ENCODE measurements at regions not wholly inside any gene's neighbourhood (a gene's known extent, or its start where the extent isn't known, plus 50 kb on each side); places are given as distances from the start of the nearest gene placed in this dataset.

GRCh38 chr16:72291531-72291981, 119.6 kb upstream of the PMFBP1 start:
- TF ChIP-seq CTCF (IDR thresholded peaks at IDR 0.05) (no peak), POLR2A (IDR thresholded peaks at IDR 0.05) (no peak)
